ENCODE measurements at regions not wholly inside any gene's neighbourhood (a gene's known extent, or its start where the extent isn't known, plus 50 kb on each side); places are given as distances from the start of the nearest gene placed in this dataset.
A peak's percentile ranks its signal among the peaks of the same experiment; 100 is the strongest.

- DNase-seq (ENCODE audit: low read depth in 4 of 4, low spot score in 3 of 4) = no peak
These were observed 50.8 kb upstream of the OCM2 start for GRCh38 chr7:98040626-98041360.

- no peak for DNase-seq (ENCODE audit: low read depth in 4 of 4, low spot score in 3 of 4)
These were observed 56.8 kb upstream of the OCM2 start for GRCh38 chr7:98046816-98047215.

GRCh38 chr7:98049034-98049433, 57.6 kb upstream of the LMTK2 start:
- no peak for DNase-seq (ENCODE audit: low read depth in 4 of 4, low spot score in 3 of 4)

GRCh38 chr7:98051118-98051744, 55.4 kb upstream of the LMTK2 start:
- peak in 1 of 4 donors; percentile 6 for DNase-seq (ENCODE audit: low read depth in 4 of 4, low spot score in 3 of 4)

- no peak for DNase-seq (ENCODE audit: low read depth in 4 of 4, low spot score in 3 of 4)
These were observed 52.1 kb upstream of the LMTK2 start for GRCh38 chr7:98054585-98054984.

- no peak for DNase-seq (ENCODE audit: low read depth in 4 of 4, low spot score in 3 of 4)
These were observed 50.1 kb upstream of the LMTK2 start for GRCh38 chr7:98056580-98056979.
